Stimulated activated CD8-positive, alpha-beta memory T cell treated with anti-CD3 and anti-CD28 coated beads, Interleukin-7, amount 100 ng/mL, for 1 hour (primary cell): ENCODE measurements at regions not wholly inside any gene's neighbourhood (a gene's known extent, or its start where the extent isn't known, plus 50 kb on each side); places are given as distances from the start of the nearest gene placed in this dataset.

ENCODE experiments used
- DNase-seq, 2 donors: peaks; one replicate each; pipeline ENCODE4 v3.0.0-alpha.2; 2020; ENCODE audit warnings: low read depth in 2 of 2

GRCh38 chr11:112748713-112749543 lies 212.3 kb upstream of the NCAM1 start:
- no peak for DNase-seq

GRCh38 chr11:112751329-112751728 lies 209.9 kb upstream of the NCAM1 start:
- DNase-seq = no peak

- no peak for DNase-seq
These were observed 209.4 kb upstream of the NCAM1 start for GRCh38 chr11:112751772-112752171.

- no peak for DNase-seq
These were observed 208.7 kb upstream of the NCAM1 start for GRCh38 chr11:112752563-112752962.

GRCh38 chr11:112753706-112754105 lies 207.5 kb upstream of the NCAM1 start:
- DNase-seq = no peak

GRCh38 chr11:112759418-112759817 lies 201.8 kb upstream of the NCAM1 start:
- no peak for DNase-seq

GRCh38 chr11:112760396-112761059 lies 200.7 kb upstream of the NCAM1 start:
- DNase-seq = no peak

- DNase-seq = no peak
These were observed 199.1 kb upstream of the NCAM1 start for GRCh38 chr11:112761911-112762706.

- no peak for DNase-seq
These were observed 198.5 kb upstream of the NCAM1 start for GRCh38 chr11:112762707-112763090.

GRCh38 chr11:112765337-112765736 lies 195.9 kb upstream of the NCAM1 start:
- DNase-seq = no peak

GRCh38 chr11:112769170-112769569 lies 192.1 kb upstream of the NCAM1 start:
- no peak for DNase-seq

GRCh38 chr11:112769584-112769983 lies 191.6 kb upstream of the NCAM1 start:
- no peak for DNase-seq

GRCh38 chr11:112770033-112770432 lies 191.2 kb upstream of the NCAM1 start:
- DNase-seq = no peak

- DNase-seq = no peak
These were observed 190.7 kb upstream of the NCAM1 start for GRCh38 chr11:112770487-112770886.

GRCh38 chr11:112771851-112772250 lies 189.4 kb upstream of the NCAM1 start:
- DNase-seq = no peak

- DNase-seq = no peak
These were observed 188.0 kb upstream of the NCAM1 start for GRCh38 chr11:112773264-112773663.

GRCh38 chr11:112776834-112777233 lies 184.4 kb upstream of the NCAM1 start:
- DNase-seq = no peak

GRCh38 chr11:112777283-112777751 lies 183.9 kb upstream of the NCAM1 start:
- DNase-seq = no peak

GRCh38 chr11:112778091-112778876 lies 182.9 kb upstream of the NCAM1 start:
- no peak for DNase-seq

- DNase-seq = no peak
These were observed 182.3 kb upstream of the NCAM1 start for GRCh38 chr11:112778877-112779266.

GRCh38 chr11:112780351-112781087 lies 180.7 kb upstream of the NCAM1 start:
- no peak for DNase-seq
